Muscle layer of colon (tissue), 2 donors: ENCODE measurements at regions not wholly inside any gene's neighbourhood (a gene's known extent, or its start where the extent isn't known, plus 50 kb on each side); places are given as distances from the start of the nearest gene placed in this dataset.
"Not testable (repeated sequence)": the region's sequence is repeated elsewhere in the genome, so short reads cannot be mapped to it uniquely, and the experiment has no call there.

ENCODE experiments used
- H3K27ac ChIP-seq: one replicate; pipeline ENCODE4 v1.7.0; 2013; ENCODE audit warnings: low read depth, mild to moderate bottlenecking, low read length, moderate library complexity
- H3K27me3 ChIP-seq, 2 donors: one replicate each; pipeline ENCODE4 v1.7.0; 2013; ENCODE audit warnings: low read length in 2 of 2, mild to moderate bottlenecking in 2 of 2; ENCODE audit not compliant: insufficient read depth in 2 of 2, control insufficient read depth in 1 of 2
- H3K36me3 ChIP-seq: one replicate; pipeline ENCODE4 v1.7.0; 2013; ENCODE audit warnings: mild to moderate bottlenecking, low read length; ENCODE audit not compliant: insufficient read depth
- H3K4me1 ChIP-seq: one replicate; pipeline ENCODE4 v1.7.0; 2013; ENCODE audit warnings: mild to moderate bottlenecking, low read length; ENCODE audit not compliant: insufficient read depth
- H3K4me3 ChIP-seq, 2 donors: one replicate each; pipeline ENCODE4 v1.7.0; 2013; ENCODE audit warnings: low read length in 2 of 2, low read depth in 1 of 2, mild to moderate bottlenecking in 1 of 2, moderate library complexity in 1 of 2
- H3K9ac ChIP-seq: one replicate; pipeline ENCODE4 v1.7.0; 2013; ENCODE audit warnings: low read length
- H3K9me3 ChIP-seq: one replicate; pipeline ENCODE4 v1.7.0; 2013; ENCODE audit warnings: mild to moderate bottlenecking, low read length
- donor health status: abdominal sarcoma.
- donor health status: Adenocarcinoma of cecum.

- Histone ChIP-seq H3K9me3 (no peaks in the 10 kb centered on the region), H3K27me3 (peaks cover 0 to 19% of the 10 kb centered on the region in 2 donors)
Observed at GRCh38 chr11:69869311-69869939, 50.2 kb upstream of the FGF3 start.

GRCh38 chr11:69870766-69871165 lies 51.5 kb upstream of the FGF3 start:
- peaks cover 0 to 19% of the 10 kb centered on the region in 2 donors for H3K27me3 ChIP-seq
- peaks cover 9% of the 10 kb centered on the region for H3K4me1 ChIP-seq

More at GRCh38 chr11:69869311-69869939, 50.2 kb upstream of the FGF3 start:
- Histone ChIP-seq H3K36me3 (no peaks in the 10 kb centered on the region), H3K4me3 (no peak overlapping the region), H3K27ac (no peak overlapping the region), H3K9ac (no peak overlapping the region), H3K4me1 (peaks cover 9% of the 10 kb centered on the region)

GRCh38 chr11:69873166-69874077 lies 54.2 kb upstream of the FGF3 start:
- H3K9me3 ChIP-seq: no peaks in the 10 kb centered on the region
- no peak overlapping the region for H3K9ac ChIP-seq
- H3K4me3 ChIP-seq: no peak overlapping the region
- H3K27ac ChIP-seq: no peak overlapping the region
- H3K27me3 ChIP-seq: peaks cover 0 to 7% of the 10 kb centered on the region in 2 donors
- peaks cover 9% of the 10 kb centered on the region for H3K4me1 ChIP-seq
- no peaks in the 10 kb centered on the region for H3K36me3 ChIP-seq

More at GRCh38 chr11:69870766-69871165, 51.5 kb upstream of the FGF3 start:
- no peak overlapping the region for H3K4me3 ChIP-seq
- no peaks in the 10 kb centered on the region for H3K9me3 ChIP-seq
- no peaks in the 10 kb centered on the region for H3K36me3 ChIP-seq
- no peak overlapping the region for H3K9ac ChIP-seq
- H3K27ac ChIP-seq: no peak overlapping the region

- peaks cover 0 to 3% of the 10 kb centered on the region in 2 donors for H3K27me3 ChIP-seq
- H3K4me1 ChIP-seq: peaks cover 9% of the 10 kb centered on the region
- no peak overlapping the region for H3K4me3 ChIP-seq
Observed at GRCh38 chr11:69874178-69874983, 55.2 kb upstream of the FGF3 start.

DNA sequence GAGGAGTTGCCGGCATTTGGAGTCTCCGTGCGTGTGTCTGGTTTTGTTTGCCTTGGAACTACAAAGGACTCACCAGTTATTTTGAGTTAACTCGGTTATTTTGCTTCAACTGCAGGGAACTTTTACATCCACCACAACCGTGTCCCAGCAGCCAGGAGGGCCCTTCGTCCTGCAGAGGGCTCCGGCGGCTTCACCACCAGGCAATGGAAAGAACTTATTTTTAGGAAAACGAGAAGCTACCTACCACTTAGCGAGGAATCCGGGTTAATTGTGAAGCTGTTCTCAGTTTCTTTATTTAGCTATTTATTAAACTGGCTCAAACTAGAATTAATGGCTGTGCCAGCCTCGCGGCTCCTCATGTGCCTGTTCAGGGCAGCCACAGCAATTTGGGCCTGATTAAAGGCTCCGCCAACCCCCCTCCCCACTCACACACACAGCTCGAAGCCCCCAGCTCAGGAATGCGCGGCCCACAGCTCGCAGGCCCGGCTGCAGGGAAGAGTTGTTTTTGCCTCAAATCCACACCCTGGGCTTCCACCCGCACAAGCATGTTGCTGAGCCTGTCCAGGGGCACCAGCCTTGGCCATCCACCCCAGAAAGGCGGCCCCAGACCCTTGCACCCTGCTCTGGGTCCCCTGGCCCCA lies 55.9 kb upstream of the FGF3 start:
- H3K4me1 ChIP-seq: peaks cover 9% of the 10 kb centered on the region
- H3K9ac ChIP-seq: no peak overlapping the region
- no peaks in the 10 kb centered on the region for H3K36me3 ChIP-seq
- no peak overlapping the region for H3K27ac ChIP-seq
- no peaks in the 10 kb centered on the region for H3K9me3 ChIP-seq
- no peaks in the 10 kb centered on the region for H3K27me3 ChIP-seq
- H3K4me3 ChIP-seq: no peak overlapping the region

More at GRCh38 chr11:69874178-69874983, 55.2 kb upstream of the FGF3 start:
- Histone ChIP-seq H3K36me3 (no peaks in the 10 kb centered on the region), H3K9me3 (no peaks in the 10 kb centered on the region), H3K27ac (no peak overlapping the region), H3K9ac (no peak overlapping the region)

- H3K27me3 ChIP-seq: no peaks in the 10 kb centered on the region
- no peaks in the 10 kb centered on the region for H3K9me3 ChIP-seq
- H3K36me3 ChIP-seq: no peaks in the 10 kb centered on the region
- peaks cover under 1% of the 10 kb centered on the region for H3K4me1 ChIP-seq
- H3K27ac ChIP-seq: no peak overlapping the region
- no peak overlapping the region for H3K9ac ChIP-seq
- no peak overlapping the region for H3K4me3 ChIP-seq
Observed at GRCh38 chr11:69876013-69876412, 56.8 kb upstream of the FGF3 start.

GRCh38 chr11:69877235-69877634 lies 58.0 kb upstream of the FGF3 start:
- Histone ChIP-seq H3K36me3 (no peaks in the 10 kb centered on the region), H3K27ac (no peak overlapping the region), H3K4me1 (no peaks in the 10 kb centered on the region), H3K9me3 (no peaks in the 10 kb centered on the region), H3K27me3 (no peaks in the 10 kb centered on the region), H3K9ac (no peak overlapping the region), H3K4me3 (no peak overlapping the region)

GRCh38 chr11:69877704-69878103 lies 58.5 kb upstream of the FGF3 start:
- not testable (repeated sequence) for H3K9ac ChIP-seq, H3K4me1 ChIP-seq, H3K9me3 ChIP-seq, H3K27ac ChIP-seq, H3K4me3 ChIP-seq, H3K27me3 ChIP-seq, H3K36me3 ChIP-seq

DNA sequence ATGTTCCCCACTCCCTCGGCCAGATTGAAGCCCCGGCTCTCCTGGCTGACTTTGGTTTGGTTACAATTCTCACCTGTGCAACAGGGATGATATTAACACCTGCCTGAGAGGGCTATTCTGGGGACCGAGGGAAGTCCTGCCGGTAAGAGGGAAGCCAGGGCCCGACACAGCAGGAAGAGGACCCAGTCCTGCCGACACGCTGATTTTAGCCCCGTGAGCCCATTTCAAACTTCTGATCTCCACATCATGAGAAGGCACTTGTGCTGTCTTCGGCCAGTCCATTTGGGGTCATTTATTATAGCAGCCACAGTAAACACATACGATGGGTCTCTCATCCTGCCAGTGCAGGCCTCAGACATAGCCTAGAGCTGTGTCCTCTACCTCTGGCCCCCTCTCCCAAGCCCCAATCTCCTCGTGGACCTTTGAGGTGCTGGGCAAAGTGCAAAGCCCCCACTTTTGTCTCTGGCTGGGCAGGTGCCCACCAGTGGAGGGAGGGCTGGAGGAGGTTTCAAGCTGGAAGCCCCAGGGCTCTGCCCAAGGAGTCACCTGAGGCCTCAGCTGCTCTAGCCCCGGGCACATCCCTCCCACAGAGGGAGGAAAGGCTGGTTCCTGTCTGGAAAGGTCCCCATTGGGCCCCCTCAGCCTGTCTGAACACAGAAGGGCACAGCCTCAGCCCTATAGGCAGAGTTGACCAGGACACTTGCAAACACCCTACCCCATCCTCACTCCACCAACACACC lies 59.1 kb upstream of the FGF3 start:
- H3K27ac ChIP-seq: no peak overlapping the region
- no peaks in the 10 kb centered on the region for H3K4me1 ChIP-seq
- no peaks in the 10 kb centered on the region for H3K27me3 ChIP-seq

GRCh38 chr11:69878927-69879728 lies 59.9 kb upstream of the FGF3 start:
- no peak overlapping the region for H3K27ac ChIP-seq
- no peak overlapping the region for H3K4me3 ChIP-seq
- H3K27me3 ChIP-seq: no peaks in the 10 kb centered on the region
- H3K9me3 ChIP-seq: no peaks in the 10 kb centered on the region
- no peak overlapping the region for H3K9ac ChIP-seq
- H3K4me1 ChIP-seq: no peaks in the 10 kb centered on the region
- H3K36me3 ChIP-seq: no peaks in the 10 kb centered on the region

More for the DNA sequence above, 59.1 kb upstream of the FGF3 start:
- Histone ChIP-seq H3K4me3 (no peak overlapping the region), H3K36me3 (no peaks in the 10 kb centered on the region), H3K9ac (no peak overlapping the region), H3K9me3 (no peaks in the 10 kb centered on the region)
